ENCODE measurements at regions not wholly inside any gene's neighbourhood (a gene's known extent, or its start where the extent isn't known, plus 50 kb on each side); places are given as distances from the start of the nearest gene placed in this dataset.

DNA sequence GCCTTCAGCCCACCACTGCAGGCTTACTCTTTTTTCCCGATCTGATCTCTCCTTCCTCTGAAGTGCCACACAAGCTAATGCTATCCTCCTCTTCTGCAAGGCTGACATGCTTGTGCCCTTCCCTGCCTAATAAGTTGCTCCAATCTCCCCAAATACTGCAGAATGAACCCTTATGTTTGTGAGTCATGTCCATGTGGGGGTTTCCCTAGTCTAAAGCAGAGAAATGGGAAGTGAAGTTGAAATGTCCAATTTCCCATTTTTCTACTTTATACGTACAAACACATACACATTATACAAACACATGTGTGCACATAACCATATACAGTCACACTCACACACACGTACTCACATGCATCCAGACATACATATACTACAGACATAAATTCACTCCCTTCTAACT, 288.1 kb upstream of the CELF4 start:
- TF ChIP-seq, protein P1, sequence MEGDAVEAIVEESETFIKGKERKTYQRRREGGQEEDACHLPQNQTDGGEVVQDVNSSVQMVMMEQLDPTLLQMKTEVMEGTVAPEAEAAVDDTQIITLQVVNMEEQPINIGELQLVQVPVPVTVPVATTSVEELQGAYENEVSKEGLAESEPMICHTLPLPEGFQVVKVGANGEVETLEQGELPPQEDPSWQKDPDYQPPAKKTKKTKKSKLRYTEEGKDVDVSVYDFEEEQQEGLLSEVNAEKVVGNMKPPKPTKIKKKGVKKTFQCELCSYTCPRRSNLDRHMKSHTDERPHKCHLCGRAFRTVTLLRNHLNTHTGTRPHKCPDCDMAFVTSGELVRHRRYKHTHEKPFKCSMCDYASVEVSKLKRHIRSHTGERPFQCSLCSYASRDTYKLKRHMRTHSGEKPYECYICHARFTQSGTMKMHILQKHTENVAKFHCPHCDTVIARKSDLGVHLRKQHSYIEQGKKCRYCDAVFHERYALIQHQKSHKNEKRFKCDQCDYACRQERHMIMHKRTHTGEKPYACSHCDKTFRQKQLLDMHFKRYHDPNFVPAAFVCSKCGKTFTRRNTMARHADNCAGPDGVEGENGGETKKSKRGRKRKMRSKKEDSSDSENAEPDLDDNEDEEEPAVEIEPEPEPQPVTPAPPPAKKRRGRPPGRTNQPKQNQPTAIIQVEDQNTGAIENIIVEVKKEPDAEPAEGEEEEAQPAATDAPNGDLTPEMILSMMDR (conservative IDR thresholded peaks at IDR 0.05; ENCODE audit: low read depth), result no peak
- H3K27ac ChIP-seq, result no peak overlapping the region
- DNase-seq (ENCODE audit: low spot score), result no peak
- ChIA-PET POLR2A (ENCODE audit: low non-redundant PET) (no interaction called here), CTCF (no interaction called here)

DNA sequence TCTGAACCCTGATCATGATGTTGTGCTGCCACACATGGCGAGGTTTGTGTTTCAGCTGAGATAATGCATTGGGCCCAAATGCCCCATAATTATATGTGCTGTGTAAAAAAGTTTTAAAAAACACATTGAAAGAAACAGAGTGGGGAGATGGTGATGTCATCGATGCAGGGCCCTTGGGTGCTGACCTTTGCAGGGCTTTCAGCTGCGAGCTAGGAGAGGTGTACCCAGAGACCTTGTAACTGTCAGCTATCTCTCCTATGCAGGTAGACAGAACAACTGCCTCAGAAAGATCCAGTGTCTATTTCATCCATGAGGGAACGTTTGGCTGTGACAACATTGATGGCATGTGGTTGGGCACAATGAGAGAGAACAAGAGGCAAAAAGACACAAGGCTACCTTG, 286.9 kb upstream of the CELF4 start:
- TF ChIP-seq, protein P1 (conservative IDR thresholded peaks at IDR 0.05; ENCODE audit: low read depth), result no peak
- ChIA-PET POLR2A (ENCODE audit: low non-redundant PET) (no interaction called here), CTCF (no interaction called here)
- no peak for DNase-seq (ENCODE audit: low spot score)
- H3K27ac ChIP-seq, result no peak overlapping the region

- ChIA-PET CTCF (no interaction called here), POLR2A (ENCODE audit: low non-redundant PET) (no interaction called here)
- H3K27ac ChIP-seq, result no peak overlapping the region
- DNase-seq (ENCODE audit: low spot score), result no peak
- TF ChIP-seq, protein P1 (conservative IDR thresholded peaks at IDR 0.05; ENCODE audit: low read depth), result no peak
Measured at GRCh38 chr18:37847544-37847943, 281.9 kb upstream of the CELF4 start.

GRCh38 chr18:37846996-37847395, 281.4 kb upstream of the CELF4 start:
- POLR2A ChIA-PET (ENCODE audit: low non-redundant PET), result no interaction called here
- H3K27ac ChIP-seq, result no peak overlapping the region
- CTCF ChIA-PET, result no interaction called here
- DNase-seq (ENCODE audit: low spot score), result no peak
- TF ChIP-seq, protein P1 (conservative IDR thresholded peaks at IDR 0.05; ENCODE audit: low read depth), result no peak

GRCh38 chr18:37845498-37845897, 279.9 kb upstream of the CELF4 start:
- no peak for DNase-seq (ENCODE audit: low spot score)
- TF ChIP-seq, protein P1 (conservative IDR thresholded peaks at IDR 0.05; ENCODE audit: low read depth), result no peak
- POLR2A ChIA-PET (ENCODE audit: low non-redundant PET), result no interaction called here
- CTCF ChIA-PET, result no interaction called here
- no peak overlapping the region for H3K27ac ChIP-seq

- DNase-seq (ENCODE audit: low spot score), result no peak
- no peak overlapping the region for H3K27ac ChIP-seq
- ChIA-PET CTCF (no interaction called here), POLR2A (ENCODE audit: low non-redundant PET) (no interaction called here)
- TF ChIP-seq, protein P1 (conservative IDR thresholded peaks at IDR 0.05; ENCODE audit: low read depth), result no peak
Measured at GRCh38 chr18:37844209-37844970, 278.8 kb upstream of the CELF4 start.

All from RWPE1 (cell line).